Amniotic stem cell (primary cell): ENCODE measurements at regions not wholly inside any gene's neighbourhood (a gene's known extent, or its start where the extent isn't known, plus 50 kb on each side); places are given as distances from the start of the nearest gene placed in this dataset.

Experiments
- DNase-seq: peaks from one replicate; lab custom pipeline; 2025; lab: John Stamatoyannopoulos, UW

- no peak for DNase-seq
Measured at GRCh38 chr9:79335987-79336386, 235.8 kb upstream of the TLE4 start.

GRCh38 chr9:79341561-79341960 lies 230.2 kb upstream of the TLE4 start:
- no peak for DNase-seq

- DNase-seq = no peak
Measured at GRCh38 chr9:79346350-79347020, 225.3 kb upstream of the TLE4 start.

GRCh38 chr9:79352322-79352721 lies 219.4 kb upstream of the TLE4 start:
- no peak for DNase-seq

GRCh38 chr9:79353856-79354520 lies 217.8 kb upstream of the TLE4 start:
- DNase-seq = no peak

- DNase-seq = no peak
Measured at GRCh38 chr9:79357194-79357593, 214.6 kb upstream of the TLE4 start.

GRCh38 chr9:79357616-79358015 lies 214.1 kb upstream of the TLE4 start:
- no peak for DNase-seq

GRCh38 chr9:79360387-79361347 lies 211.1 kb upstream of the TLE4 start:
- DNase-seq = no peak

- DNase-seq = no peak
Measured at GRCh38 chr9:79362100-79363081, 209.4 kb upstream of the TLE4 start.

- no peak for DNase-seq
Measured at GRCh38 chr9:79369676-79370075, 202.1 kb upstream of the TLE4 start.

- DNase-seq = no peak
Measured at GRCh38 chr9:79371301-79371700, 200.5 kb upstream of the TLE4 start.

- DNase-seq = no peak
Measured at GRCh38 chr9:79371948-79372555, 199.7 kb upstream of the TLE4 start.

GRCh38 chr9:79377339-79377855 lies 194.4 kb upstream of the TLE4 start:
- no peak for DNase-seq

- DNase-seq = no peak
Measured at GRCh38 chr9:79378107-79378506, 193.7 kb upstream of the TLE4 start.

GRCh38 chr9:79382044-79382443 lies 189.7 kb upstream of the TLE4 start:
- no peak for DNase-seq

GRCh38 chr9:79382458-79382857 lies 189.3 kb upstream of the TLE4 start:
- no peak for DNase-seq

GRCh38 chr9:79383096-79383495 lies 188.7 kb upstream of the TLE4 start:
- no peak for DNase-seq

- DNase-seq = no peak
Measured at GRCh38 chr9:79384091-79384490, 187.7 kb upstream of the TLE4 start.

- no peak for DNase-seq
Measured at GRCh38 chr9:79384501-79384900, 187.3 kb upstream of the TLE4 start.

- DNase-seq = no peak
Measured at GRCh38 chr9:79387101-79387835, 184.5 kb upstream of the TLE4 start.
